Testis (tissue), 2 donors: ENCODE measurements at regions not wholly inside any gene's neighbourhood (a gene's known extent, or its start where the extent isn't known, plus 50 kb on each side); places are given as distances from the start of the nearest gene placed in this dataset.
"Not testable (repeated sequence)": the region's sequence is repeated elsewhere in the genome, so short reads cannot be mapped to it uniquely, and the experiment has no call there.

Experiments
- DNase-seq: peaks from one replicate; pipeline ENCODE4 v3.0.0-alpha.2; 2019
- H3K27ac ChIP-seq, 2 donors: fragments of 200-600 bp; sonication (generic); one replicate each; pipeline ENCODE4 v1.5.1; 2019
- H3K27me3 ChIP-seq: fragments of 200-600 bp; sonication (generic); one replicate; pipeline ENCODE4 v1.5.1; 2019
- H3K36me3 ChIP-seq: fragments of 200-600 bp; sonication (generic); one replicate; pipeline ENCODE4 v1.5.1; 2017; ENCODE audit warnings: low read depth; ENCODE audit errors: missing control alignments
- H3K4me1 ChIP-seq: fragments of 200-600 bp; sonication (generic); one replicate; pipeline ENCODE4 v1.5.1; 2019
- H3K4me3 ChIP-seq, 2 donors: fragments of 200-600 bp; sonication (generic); one replicate each; pipeline ENCODE4 v1.5.1; 2017 to 2019
- H3K9me3 ChIP-seq: fragments of 200-600 bp; sonication (generic); one replicate; pipeline ENCODE4 v1.5.1; 2017
- CTCF ChIP-seq, 3 experiments: fragments of 450-650 bp in 2 of 3; fragments of 200-600 bp in 1 of 3; sonication (generic) in 1 of 3; IDR thresholded peaks; one replicate each; pipeline ENCODE4 v1.5.1; 2016 to 2019; ENCODE audit warnings: antibody characterized with exemption in 3 of 3, mild to moderate bottlenecking in 2 of 3, moderate library complexity in 1 of 3
- POLR2A ChIP-seq: fragments of 450-650 bp; IDR thresholded peaks from one replicate; pipeline ENCODE4 v1.6.1; 2017; ENCODE audit warnings: antibody characterized with exemption, mild to moderate bottlenecking, moderate library complexity
- WGBS, 2 donors: methylation state at CpG; one replicate each; pipeline ENCODE4 v1.1.5; 2018; 5-methylcytosine and 5-hydroxymethylcytosine counted together
- intact Hi-C: fragments of 100-400 bp; cut with DNase I; formaldehyde crosslinking; loops from one replicate; pipeline ENCODE4 v1.15.1; 2023; ENCODE audit warnings: low total_unique reads

GRCh38 chr7:96800824-96801223, 91.2 kb upstream of the SEM1 start:
- Histone ChIP-seq H3K27ac (no peak overlapping the region), H3K27me3 (no peaks in the 10 kb centered on the region), H3K36me3 (no peaks in the 10 kb centered on the region), H3K4me3 (no peak overlapping the region), H3K9me3 (no peaks in the 10 kb centered on the region), H3K4me1 (no peaks in the 10 kb centered on the region)
- intact Hi-C loops, result no loop called here
- no peak for TF ChIP-seq POLR2A
- TF ChIP-seq CTCF (IDR thresholded peaks at IDR 0.05), result no peak
- WGBS, 2 donors, result 62 to 80% methylated on average over 2 of the region's 2 CpGs
- no peak for DNase-seq

- TF ChIP-seq CTCF (IDR thresholded peaks at IDR 0.05) (no peak), POLR2A (no peak)
Observed at GRCh38 chr7:96819111-96819700, 109.6 kb upstream of the SEM1 start.

GRCh38 chr7:96821131-96821530, 111.5 kb upstream of the SEM1 start:
- H3K9me3 ChIP-seq, H3K4me1 ChIP-seq, DNase-seq, H3K36me3 ChIP-seq, intact Hi-C loops, H3K4me3 ChIP-seq, H3K27ac ChIP-seq, H3K27me3 ChIP-seq: not testable (repeated sequence)
- WGBS, 2 donors, result 89 to 93% methylated on average over 1 of the region's 1 CpG

More at GRCh38 chr7:96819111-96819700, 109.6 kb upstream of the SEM1 start:
- Histone ChIP-seq H3K27ac (no peak overlapping the region), H3K36me3 (no peaks in the 10 kb centered on the region), H3K27me3 (no peaks in the 10 kb centered on the region), H3K4me1 (no peaks in the 10 kb centered on the region), H3K4me3 (no peak overlapping the region), H3K9me3 (no peaks in the 10 kb centered on the region)
- DNase-seq, result no peak
- intact Hi-C loops, result no loop called here
- 51 to 58% methylated on average over 1 of the region's 1 CpG for WGBS, 2 donors

GRCh38 chr7:96822824-96823223, 113.2 kb upstream of the SEM1 start:
- Histone ChIP-seq H3K27me3 (no peaks in the 10 kb centered on the region), H3K4me3 (no peak overlapping the region), H3K36me3 (no peaks in the 10 kb centered on the region), H3K4me1 (no peaks in the 10 kb centered on the region), H3K9me3 (no peaks in the 10 kb centered on the region), H3K27ac (no peak overlapping the region)
- intact Hi-C loops, result no loop called here
- WGBS, 2 donors, result 70 to 90% methylated on average over 2 of the region's 2 CpGs
- TF ChIP-seq POLR2A, result no peak
- TF ChIP-seq CTCF (IDR thresholded peaks at IDR 0.05), result no peak
- no peak for DNase-seq

GRCh38 chr7:96823274-96823673, 113.6 kb upstream of the SEM1 start:
- H3K36me3 ChIP-seq, result no peaks in the 10 kb centered on the region

More at GRCh38 chr7:96823274-96823673, 113.6 kb upstream of the SEM1 start:
- H3K4me1 ChIP-seq, result no peaks in the 10 kb centered on the region
- H3K4me3 ChIP-seq, result no peak overlapping the region
- DNase-seq, result no peak
- H3K27me3 ChIP-seq, result no peaks in the 10 kb centered on the region
- intact Hi-C loops, result no loop called here
- no peaks in the 10 kb centered on the region for H3K9me3 ChIP-seq
- 73 to 86% methylated on average over 4 of the region's 4 CpGs for WGBS, 2 donors
- no peak overlapping the region for H3K27ac ChIP-seq
- TF ChIP-seq POLR2A, result no peak
- TF ChIP-seq CTCF (IDR thresholded peaks at IDR 0.05), result no peak
